NT2/D1 (cell line): ENCODE measurements at regions not wholly inside any gene's neighbourhood (a gene's known extent, or its start where the extent isn't known, plus 50 kb on each side); places are given as distances from the start of the nearest gene placed in this dataset.

Source experiments
- SUZ12 ChIP-seq: IDR thresholded peaks from 2 replicates; pipeline ENCODE4 v1.6.1; 2011; ENCODE audit not compliant: insufficient read length, insufficient read depth; ENCODE audit errors: extremely low read depth
- YY1 ChIP-seq: IDR thresholded peaks from 2 replicates; pipeline ENCODE4 v1.6.1; 2011; ENCODE audit not compliant: insufficient read length, insufficient read depth
- ZNF274 ChIP-seq: IDR thresholded peaks from 2 replicates; pipeline ENCODE4 v1.6.1; 2011; ENCODE audit warnings: mild to moderate bottlenecking, low read depth, low read length

- TF ChIP-seq YY1 (no peak), SUZ12 (no peak), ZNF274 (no peak)
Measured at GRCh38 chrX:10074241-10074941, 82.4 kb upstream of the CLCN4 start.
